ENCODE measurements at regions not wholly inside any gene's neighbourhood (a gene's known extent, or its start where the extent isn't known, plus 50 kb on each side); places are given as distances from the start of the nearest gene placed in this dataset.
"Not testable (repeated sequence)": the region's sequence is repeated elsewhere in the genome, so short reads cannot be mapped to it uniquely, and the experiment has no call there.

DNA sequence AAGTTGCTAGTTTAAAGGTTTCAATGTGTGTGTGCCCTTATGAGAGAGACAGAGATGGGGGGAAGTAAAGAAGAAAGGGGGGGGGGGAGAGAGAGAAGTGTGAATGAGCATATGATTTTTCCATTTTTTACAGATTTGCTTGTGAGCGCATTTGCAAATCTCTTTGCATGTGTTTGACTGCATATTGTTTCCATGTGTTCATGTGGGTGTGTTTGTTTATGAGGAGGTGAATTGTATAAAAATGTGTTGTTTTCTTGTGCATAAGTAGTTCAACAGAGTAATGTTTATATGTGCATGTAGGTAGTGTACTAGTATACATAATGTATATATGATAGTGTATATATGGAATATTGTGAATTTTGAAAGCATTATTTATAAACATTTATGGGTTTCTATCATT is 205.9 kb upstream of the SPAG17 start:
- no peak overlapping the region for H3K27ac ChIP-seq
- no peaks in the 10 kb centered on the region for H3K27me3 ChIP-seq (replicated peaks)
- in situ Hi-C loops (cut with HindIII; ENCODE audit: low pct_ligation_motif_present, low sequenced_read_pairs) = no loop called here
- H3K36me3 ChIP-seq (replicated peaks) = no peaks in the 10 kb centered on the region
- H3K4me3 ChIP-seq (ENCODE audit: low read depth, low read length) = no peak overlapping the region
- no peak for DNase-seq
- TF ChIP-seq, protein P1, sequence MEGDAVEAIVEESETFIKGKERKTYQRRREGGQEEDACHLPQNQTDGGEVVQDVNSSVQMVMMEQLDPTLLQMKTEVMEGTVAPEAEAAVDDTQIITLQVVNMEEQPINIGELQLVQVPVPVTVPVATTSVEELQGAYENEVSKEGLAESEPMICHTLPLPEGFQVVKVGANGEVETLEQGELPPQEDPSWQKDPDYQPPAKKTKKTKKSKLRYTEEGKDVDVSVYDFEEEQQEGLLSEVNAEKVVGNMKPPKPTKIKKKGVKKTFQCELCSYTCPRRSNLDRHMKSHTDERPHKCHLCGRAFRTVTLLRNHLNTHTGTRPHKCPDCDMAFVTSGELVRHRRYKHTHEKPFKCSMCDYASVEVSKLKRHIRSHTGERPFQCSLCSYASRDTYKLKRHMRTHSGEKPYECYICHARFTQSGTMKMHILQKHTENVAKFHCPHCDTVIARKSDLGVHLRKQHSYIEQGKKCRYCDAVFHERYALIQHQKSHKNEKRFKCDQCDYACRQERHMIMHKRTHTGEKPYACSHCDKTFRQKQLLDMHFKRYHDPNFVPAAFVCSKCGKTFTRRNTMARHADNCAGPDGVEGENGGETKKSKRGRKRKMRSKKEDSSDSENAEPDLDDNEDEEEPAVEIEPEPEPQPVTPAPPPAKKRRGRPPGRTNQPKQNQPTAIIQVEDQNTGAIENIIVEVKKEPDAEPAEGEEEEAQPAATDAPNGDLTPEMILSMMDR (IDR thresholded peaks at IDR 0.05; ENCODE audit: low read depth, low read length, missing control alignments) = no peak

DNA sequence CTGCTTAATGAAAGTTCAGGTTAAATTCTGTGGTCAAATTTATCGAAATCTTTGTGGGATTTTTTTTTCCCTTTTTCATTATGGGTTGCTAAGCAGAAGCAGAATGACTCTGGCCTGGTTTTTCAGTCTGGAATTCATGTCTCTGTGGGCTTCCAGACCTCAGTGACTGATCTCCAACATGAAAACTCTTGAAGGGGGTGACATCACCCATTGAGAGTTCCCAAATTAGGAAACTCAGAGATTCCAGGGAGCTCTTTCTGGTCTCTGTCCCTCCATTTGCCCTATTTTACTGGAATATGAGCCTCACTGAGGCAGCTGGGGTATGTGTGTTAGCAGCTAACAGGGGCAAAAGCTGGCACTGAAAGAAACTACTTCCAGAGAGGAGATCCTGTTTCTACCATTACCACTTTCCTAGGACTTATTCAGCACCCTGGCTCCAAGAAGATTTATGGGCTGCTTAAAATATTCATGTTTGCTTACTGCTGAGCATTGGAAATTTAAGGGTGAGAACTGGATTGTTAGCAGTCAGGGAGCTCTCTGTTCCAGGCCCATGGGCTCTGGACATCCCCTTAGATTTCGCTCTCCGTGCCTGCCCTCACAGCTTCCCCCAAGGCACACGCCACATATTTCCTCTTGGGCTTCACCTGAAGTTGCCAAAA is 203.4 kb upstream of the SPAG17 start:
- no peak overlapping the region for H3K27ac ChIP-seq
- H3K27me3 ChIP-seq (replicated peaks) = no peaks in the 10 kb centered on the region
- in situ Hi-C loops (cut with HindIII; ENCODE audit: low pct_ligation_motif_present, low sequenced_read_pairs) = no loop called here
- H3K36me3 ChIP-seq (replicated peaks) = no peaks in the 10 kb centered on the region
- H3K4me3 ChIP-seq (ENCODE audit: low read depth, low read length) = no peak overlapping the region
- no peak for DNase-seq
- TF ChIP-seq, protein P1 (IDR thresholded peaks at IDR 0.05; ENCODE audit: low read depth, low read length, missing control alignments) = no peak

DNA sequence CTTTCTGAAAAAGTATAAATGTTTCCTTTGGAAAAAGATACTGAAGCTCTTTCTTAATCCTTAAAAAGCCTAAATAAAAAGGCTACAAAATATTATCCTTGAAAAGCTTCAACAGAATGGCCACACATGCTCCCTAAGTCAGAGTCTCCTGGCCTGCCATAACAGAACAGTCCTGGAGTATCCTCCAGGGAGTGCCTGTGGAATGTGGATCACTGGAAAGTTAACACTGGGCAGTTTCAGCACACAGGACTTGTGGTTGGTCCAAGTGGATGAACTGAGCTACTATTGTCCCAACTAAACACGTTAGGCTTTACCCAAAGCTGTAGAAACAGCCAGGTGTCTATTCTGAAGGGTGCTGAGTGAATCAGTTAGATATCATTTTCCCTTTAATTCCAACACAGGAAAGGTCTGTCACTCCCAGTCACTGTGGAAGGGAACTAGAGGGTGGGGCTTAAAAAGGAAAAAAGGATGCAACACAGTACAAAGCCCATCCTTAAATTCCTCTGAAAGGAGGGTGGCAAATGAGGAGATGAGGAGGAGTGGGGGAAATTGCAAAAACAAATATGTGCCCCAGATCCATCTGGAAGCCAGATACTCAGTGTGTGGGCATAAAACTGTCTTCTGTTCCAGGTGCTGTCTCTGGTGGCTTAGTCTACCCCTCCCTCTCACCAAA is 196.3 kb upstream of the SPAG17 start:
- no peak overlapping the region for H3K27ac ChIP-seq
- H3K4me3 ChIP-seq (ENCODE audit: low read depth, low read length) = no peak overlapping the region
- in situ Hi-C loops (cut with HindIII; ENCODE audit: low pct_ligation_motif_present, low sequenced_read_pairs) = no loop called here
- H3K27me3 ChIP-seq (replicated peaks) = no peaks in the 10 kb centered on the region
- no peak for DNase-seq
- TF ChIP-seq, protein P1 (IDR thresholded peaks at IDR 0.05; ENCODE audit: low read depth, low read length, missing control alignments) = no peak
- no peaks in the 10 kb centered on the region for H3K36me3 ChIP-seq (replicated peaks)

DNA sequence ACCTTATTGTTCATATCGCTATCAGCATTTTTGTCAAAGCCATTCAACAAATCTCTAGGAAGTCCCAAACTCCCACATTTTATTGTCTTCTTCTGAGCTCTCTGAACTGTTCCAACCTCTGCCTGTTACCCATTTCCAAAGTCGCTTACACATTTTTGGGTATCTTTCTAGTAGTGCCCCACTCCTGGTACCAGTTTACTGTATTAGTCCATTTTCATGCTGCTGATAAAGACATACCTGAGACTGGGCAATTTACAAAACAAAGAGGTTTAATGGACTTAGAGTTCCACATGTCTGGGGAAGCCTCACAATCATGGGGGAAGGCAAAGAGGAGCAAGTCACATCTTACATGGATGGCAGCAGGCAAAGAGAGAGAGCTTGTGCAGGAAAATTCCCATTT is 192.2 kb upstream of the SPAG17 start:
- H3K36me3 ChIP-seq (replicated peaks); H3K27ac ChIP-seq; H3K4me3 ChIP-seq (ENCODE audit: low read depth, low read length); H3K27me3 ChIP-seq (replicated peaks); DNase-seq; in situ Hi-C loops (cut with HindIII; ENCODE audit: low pct_ligation_motif_present, low sequenced_read_pairs): not testable (repeated sequence)

DNA sequence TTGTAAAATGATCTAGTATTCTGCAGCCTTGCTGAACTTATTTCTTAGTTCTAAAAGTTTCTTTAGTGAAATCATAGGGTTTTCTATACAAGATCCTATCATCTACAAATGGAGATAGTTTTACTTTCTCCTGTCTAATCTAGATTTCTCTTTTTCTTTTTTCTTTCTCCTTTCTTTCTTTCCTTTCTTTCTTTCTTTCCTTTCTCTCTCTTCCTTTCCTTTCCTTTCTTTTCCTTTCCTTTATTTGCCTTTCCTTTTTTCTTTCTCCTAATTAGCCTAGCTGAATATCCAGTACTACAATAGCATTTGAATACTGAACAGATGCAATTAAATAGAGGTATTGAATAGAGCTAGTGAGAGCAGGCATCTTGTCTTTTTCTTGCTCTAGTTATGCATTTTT is 186.6 kb upstream of the SPAG17 start:
- no peak overlapping the region for H3K27ac ChIP-seq
- no peak overlapping the region for H3K4me3 ChIP-seq (ENCODE audit: low read depth, low read length)
- no peaks in the 10 kb centered on the region for H3K36me3 ChIP-seq (replicated peaks)
- in situ Hi-C loops (cut with HindIII; ENCODE audit: low pct_ligation_motif_present, low sequenced_read_pairs) = no loop called here
- no peaks in the 10 kb centered on the region for H3K27me3 ChIP-seq (replicated peaks)
- DNase-seq = no peak
- TF ChIP-seq, protein P1 (IDR thresholded peaks at IDR 0.05; ENCODE audit: low read depth, low read length, missing control alignments) = no peak

DNA sequence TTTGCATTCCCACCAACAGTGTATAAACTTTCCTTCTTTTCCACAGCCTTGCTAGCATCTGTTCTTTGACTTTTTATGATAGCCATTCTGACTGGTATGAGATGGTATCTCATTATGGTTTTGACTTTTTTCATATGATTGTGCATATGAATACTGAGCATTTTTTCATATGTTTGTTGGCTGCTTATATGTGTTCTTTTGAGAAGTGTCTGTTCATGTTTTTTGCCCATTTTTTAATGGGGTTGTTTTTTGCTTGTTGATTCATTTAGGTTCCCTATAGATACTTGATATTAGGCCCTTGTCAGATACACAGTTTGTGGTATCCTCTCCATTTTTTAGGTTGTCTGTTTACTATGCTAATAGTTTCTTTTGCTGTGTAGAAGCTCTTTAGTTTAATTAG is 185.8 kb upstream of the SPAG17 start:
- Histone ChIP-seq H3K27ac (no peak overlapping the region), H3K36me3 (replicated peaks) (no peaks in the 10 kb centered on the region), H3K4me3 (ENCODE audit: low read depth, low read length) (no peak overlapping the region), H3K27me3 (replicated peaks) (no peaks in the 10 kb centered on the region)
- no peak for DNase-seq
- TF ChIP-seq, protein P1 (IDR thresholded peaks at IDR 0.05; ENCODE audit: low read depth, low read length, missing control alignments) = no peak
- in situ Hi-C loops (cut with HindIII; ENCODE audit: low pct_ligation_motif_present, low sequenced_read_pairs) = no loop called here
